ENCODE measurements at regions not wholly inside any gene's neighbourhood (a gene's known extent, or its start where the extent isn't known, plus 50 kb on each side); places are given as distances from the start of the nearest gene placed in this dataset.

- TF ChIP-seq CTCF (conservative IDR thresholded peaks at IDR 0.05; ENCODE audit: control insufficient read depth, insufficient read depth, low read depth, low read length): no peak
- H3K4me3 ChIP-seq (ENCODE audit: control insufficient read depth, low read depth, low read length): no peak overlapping the region
- DNase-seq (ENCODE audit: low read depth): no peak
These were observed 305.6 kb downstream of the PTEN start for GRCh38 chr10:88169037-88169319.

GRCh38 chr10:88170628-88171027, 307.2 kb downstream of the PTEN start:
- DNase-seq (ENCODE audit: low read depth): no peak
- no peak for TF ChIP-seq CTCF (conservative IDR thresholded peaks at IDR 0.05; ENCODE audit: control insufficient read depth, insufficient read depth, low read depth, low read length)
- H3K4me3 ChIP-seq (ENCODE audit: control insufficient read depth, low read depth, low read length): no peak overlapping the region

- no peak overlapping the region for H3K4me3 ChIP-seq (ENCODE audit: control insufficient read depth, low read depth, low read length)
- no peak for TF ChIP-seq CTCF (conservative IDR thresholded peaks at IDR 0.05; ENCODE audit: control insufficient read depth, insufficient read depth, low read depth, low read length)
- no peak for DNase-seq (ENCODE audit: low read depth)
These were observed 308.7 kb downstream of the PTEN start for GRCh38 chr10:88172159-88172558.

- TF ChIP-seq CTCF (conservative IDR thresholded peaks at IDR 0.05; ENCODE audit: control insufficient read depth, insufficient read depth, low read depth, low read length): no peak
- DNase-seq (ENCODE audit: low read depth): no peak
- H3K4me3 ChIP-seq (ENCODE audit: control insufficient read depth, low read depth, low read length): no peak overlapping the region
These were observed 311.0 kb downstream of the PTEN start for GRCh38 chr10:88174391-88174790.

GRCh38 chr10:88178758-88179157, 315.3 kb downstream of the PTEN start:
- TF ChIP-seq CTCF (conservative IDR thresholded peaks at IDR 0.05; ENCODE audit: control insufficient read depth, insufficient read depth, low read depth, low read length): no peak
- no peak overlapping the region for H3K4me3 ChIP-seq (ENCODE audit: control insufficient read depth, low read depth, low read length)
- no peak for DNase-seq (ENCODE audit: low read depth)

- H3K4me3 ChIP-seq (ENCODE audit: control insufficient read depth, low read depth, low read length): no peak overlapping the region
- DNase-seq (ENCODE audit: low read depth): no peak
- TF ChIP-seq CTCF (conservative IDR thresholded peaks at IDR 0.05; ENCODE audit: control insufficient read depth, insufficient read depth, low read depth, low read length): no peak
These were observed 316.4 kb downstream of the PTEN start for GRCh38 chr10:88179831-88180230.

- DNase-seq (ENCODE audit: low read depth): no peak
- no peak for TF ChIP-seq CTCF (conservative IDR thresholded peaks at IDR 0.05; ENCODE audit: control insufficient read depth, insufficient read depth, low read depth, low read length)
These were observed 318.6 kb downstream of the PTEN start for GRCh38 chr10:88181902-88182600.

More at GRCh38 chr10:88181902-88182600, 318.6 kb downstream of the PTEN start:
- H3K4me3 ChIP-seq (ENCODE audit: control insufficient read depth, low read depth, low read length): no peak overlapping the region
